GM12874 (cell line): ENCODE measurements at regions not wholly inside any gene's neighbourhood (a gene's known extent, or its start where the extent isn't known, plus 50 kb on each side); places are given as distances from the start of the nearest gene placed in this dataset.

ENCODE experiments used
- TF ChIP-seq, protein P1 (sequence below): IDR thresholded peaks from 2 replicates; pipeline ENCODE4 v1.5.1; 2011; ENCODE audit warnings: low read depth, mild to moderate bottlenecking, control low read depth, low read length, moderate library complexity; ENCODE audit not compliant: insufficient read depth

DNA sequence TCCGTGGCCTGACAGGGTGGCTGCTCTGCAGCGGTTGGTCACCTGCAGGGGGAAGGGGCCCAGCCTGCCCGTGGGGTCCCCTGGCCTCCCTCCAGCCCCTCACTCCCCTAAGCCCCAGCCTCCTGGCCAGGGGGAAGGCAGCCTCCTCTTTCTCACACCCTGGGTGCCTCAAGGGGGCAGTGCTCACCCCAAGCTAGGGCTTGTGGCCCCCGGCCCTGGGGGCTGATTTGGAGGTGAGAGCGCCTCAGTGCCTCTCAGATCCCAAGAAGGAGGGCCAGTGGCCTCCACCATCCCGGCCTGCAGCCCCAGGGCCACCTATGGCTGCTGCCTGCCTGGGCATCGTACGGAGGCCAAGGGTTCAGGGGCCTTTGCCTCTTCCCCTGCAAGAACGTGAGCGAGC, 66.4 kb upstream of the TTC34 start:
- TF ChIP-seq, protein P1, sequence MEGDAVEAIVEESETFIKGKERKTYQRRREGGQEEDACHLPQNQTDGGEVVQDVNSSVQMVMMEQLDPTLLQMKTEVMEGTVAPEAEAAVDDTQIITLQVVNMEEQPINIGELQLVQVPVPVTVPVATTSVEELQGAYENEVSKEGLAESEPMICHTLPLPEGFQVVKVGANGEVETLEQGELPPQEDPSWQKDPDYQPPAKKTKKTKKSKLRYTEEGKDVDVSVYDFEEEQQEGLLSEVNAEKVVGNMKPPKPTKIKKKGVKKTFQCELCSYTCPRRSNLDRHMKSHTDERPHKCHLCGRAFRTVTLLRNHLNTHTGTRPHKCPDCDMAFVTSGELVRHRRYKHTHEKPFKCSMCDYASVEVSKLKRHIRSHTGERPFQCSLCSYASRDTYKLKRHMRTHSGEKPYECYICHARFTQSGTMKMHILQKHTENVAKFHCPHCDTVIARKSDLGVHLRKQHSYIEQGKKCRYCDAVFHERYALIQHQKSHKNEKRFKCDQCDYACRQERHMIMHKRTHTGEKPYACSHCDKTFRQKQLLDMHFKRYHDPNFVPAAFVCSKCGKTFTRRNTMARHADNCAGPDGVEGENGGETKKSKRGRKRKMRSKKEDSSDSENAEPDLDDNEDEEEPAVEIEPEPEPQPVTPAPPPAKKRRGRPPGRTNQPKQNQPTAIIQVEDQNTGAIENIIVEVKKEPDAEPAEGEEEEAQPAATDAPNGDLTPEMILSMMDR = no peak

DNA sequence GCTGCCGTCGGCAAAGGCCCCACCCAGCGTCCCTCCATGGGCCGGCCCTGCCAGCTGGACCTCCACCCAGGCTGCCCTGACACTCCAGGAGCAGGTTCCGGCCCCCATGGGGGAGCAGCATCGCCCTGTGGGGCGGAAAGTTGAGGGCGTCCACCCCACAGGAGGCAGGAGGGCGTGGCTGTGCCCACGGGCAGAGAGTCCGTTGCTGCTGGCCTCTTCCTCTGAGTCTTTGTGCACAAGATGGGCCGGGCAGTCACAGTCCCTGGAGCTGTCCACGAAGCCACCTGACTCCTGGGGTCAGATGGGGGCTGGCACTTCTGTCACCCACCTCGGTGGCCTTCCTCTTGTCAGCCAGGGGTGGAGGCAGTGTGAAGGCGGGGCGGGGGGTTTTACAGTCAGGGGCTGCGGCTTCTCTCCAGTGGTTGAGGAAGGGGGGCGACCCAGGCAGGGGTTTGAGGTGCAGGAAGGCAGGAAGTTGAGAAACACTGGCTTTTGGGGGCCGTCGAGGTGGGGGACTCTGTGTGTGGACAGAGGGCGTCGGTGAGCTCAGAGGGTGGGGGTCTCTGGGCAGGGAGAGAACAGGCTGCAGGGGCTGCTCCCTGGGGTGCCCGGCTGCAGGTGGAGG, 67.2 kb upstream of the TTC34 start:
- TF ChIP-seq, protein P1 = no peak

DNA sequence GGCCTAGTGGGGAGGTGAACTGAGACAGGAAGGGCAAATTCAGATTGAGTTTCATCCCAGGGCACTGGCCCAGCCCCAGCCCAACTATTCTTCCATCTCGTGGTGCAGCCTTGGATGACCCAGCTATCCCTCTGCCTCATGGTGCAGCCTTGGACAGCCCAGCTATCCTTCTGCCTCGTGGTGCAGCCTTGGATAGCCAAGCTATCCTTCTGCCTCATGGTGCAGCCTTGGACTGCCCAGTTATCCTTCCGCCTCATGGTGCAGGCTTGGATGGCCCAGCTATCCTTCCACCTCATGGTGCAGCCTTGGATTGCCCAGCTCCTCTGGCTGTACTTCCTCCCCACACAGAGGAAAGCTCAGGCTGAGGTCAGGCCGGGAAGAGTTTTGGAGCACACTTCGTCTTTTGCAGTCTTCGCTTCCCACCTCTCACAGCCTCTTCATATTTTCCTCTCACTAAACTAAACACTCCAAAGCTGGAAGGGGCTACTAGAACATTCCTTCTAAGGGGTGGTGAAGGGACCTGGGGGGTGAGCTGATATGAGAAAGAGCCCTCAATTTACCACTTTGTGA, 69.8 kb upstream of the TTC34 start:
- TF ChIP-seq, protein P1 = no peak

DNA sequence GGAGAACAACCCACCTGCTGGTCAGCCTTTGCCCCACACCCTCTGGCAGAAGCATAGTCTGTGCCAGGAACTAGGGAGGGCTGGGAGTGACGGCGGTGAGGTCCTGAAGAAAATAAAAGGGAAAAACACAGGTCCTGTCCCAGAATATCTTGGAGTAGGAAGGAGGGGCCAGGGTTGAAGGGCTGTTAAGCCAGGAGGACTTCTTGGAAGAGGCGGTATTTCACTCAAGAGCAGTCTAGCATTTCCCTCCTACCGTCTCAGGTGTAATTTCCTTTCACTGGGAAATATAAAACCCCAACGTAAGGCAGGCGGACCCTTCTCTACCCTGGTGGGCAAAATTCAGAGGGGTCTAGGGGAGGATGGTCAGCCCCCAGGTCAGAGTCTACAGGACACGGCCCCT, 72.7 kb upstream of the TTC34 start:
- TF ChIP-seq, protein P1 = no peak

DNA sequence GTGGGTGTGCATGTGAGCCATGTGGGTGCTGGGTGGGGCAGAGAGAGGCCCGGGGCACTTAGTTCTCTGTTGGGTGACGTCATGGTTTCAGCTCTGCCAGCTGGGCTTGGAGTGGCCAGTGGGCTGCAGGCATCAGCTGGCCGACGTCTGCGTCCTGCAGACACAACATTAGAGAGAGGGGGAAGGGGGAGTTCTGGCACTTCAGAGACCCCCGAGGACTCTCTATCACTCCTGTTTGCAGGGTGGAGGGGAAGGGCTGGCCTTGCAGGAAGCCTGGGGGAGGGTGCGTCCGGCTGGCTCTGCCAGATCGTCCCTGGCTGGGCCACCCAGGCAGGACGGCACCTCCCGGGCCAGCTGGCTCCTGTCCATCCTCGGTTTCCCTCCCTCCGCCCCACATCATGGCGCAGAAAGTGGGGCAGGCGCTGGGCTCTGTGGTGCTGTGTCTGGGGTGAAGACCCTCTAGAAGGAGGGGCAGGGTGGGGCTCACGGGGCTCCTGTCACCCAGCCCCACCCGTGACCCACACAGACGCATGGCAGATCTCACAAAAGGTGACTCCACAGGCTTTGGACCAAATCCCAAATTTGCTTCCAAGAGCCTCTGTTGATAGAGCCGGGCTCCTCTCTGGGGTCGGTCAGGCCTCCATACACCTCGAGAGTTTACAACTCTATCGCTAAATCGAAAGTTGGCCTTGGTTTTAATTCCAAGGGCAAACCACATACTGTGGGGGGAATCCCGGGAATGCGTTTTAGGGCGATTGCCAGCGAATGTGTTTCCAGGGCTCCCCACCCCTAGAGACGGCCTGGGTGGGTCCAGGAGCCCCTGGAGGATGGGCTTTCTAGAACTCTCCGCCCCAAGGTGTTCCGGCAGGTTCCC, 73.4 kb upstream of the TTC34 start:
- TF ChIP-seq, protein P1 = no peak

DNA sequence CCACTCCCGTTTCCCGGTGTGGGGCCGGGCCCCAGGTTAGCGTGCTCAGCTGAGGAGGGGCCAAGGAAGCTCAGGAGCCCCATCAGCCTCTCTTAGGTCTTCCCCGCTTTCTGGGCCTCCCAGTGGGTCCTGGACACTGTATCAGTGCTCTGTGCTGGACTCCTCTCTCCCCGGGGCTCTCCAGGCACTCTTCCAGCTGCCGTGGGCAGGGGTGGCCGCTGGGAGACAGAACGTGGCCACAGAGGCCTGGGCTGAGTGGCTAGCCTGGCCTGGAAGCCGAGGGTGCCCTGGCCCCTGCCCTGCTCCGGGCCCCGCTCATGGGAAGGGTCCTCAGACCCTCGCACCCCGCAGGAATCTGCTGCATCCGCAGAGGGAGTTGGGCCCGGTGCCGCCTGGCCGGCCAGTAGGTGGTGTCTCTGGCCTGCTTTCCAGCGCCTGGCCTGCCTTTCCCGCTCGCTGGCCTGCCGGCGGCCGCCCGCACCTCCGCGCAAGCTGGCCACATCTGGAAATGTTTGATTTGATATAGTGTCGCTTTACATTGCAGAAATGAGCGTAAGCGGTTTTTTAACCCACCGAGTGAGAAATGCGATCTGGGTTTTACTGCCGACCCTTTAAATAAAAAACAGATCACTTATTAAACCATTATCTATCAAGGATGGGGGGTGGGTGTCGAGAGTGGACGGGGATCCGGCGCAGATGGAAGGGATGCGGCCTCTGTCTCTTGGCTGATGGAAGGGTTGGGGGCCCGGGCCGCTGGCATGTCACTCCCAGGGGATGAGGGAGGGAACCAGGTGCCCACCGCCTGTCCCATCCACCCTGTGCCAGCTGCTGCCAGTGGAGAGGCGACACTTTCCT, 74.4 kb upstream of the TTC34 start:
- TF ChIP-seq, protein P1 = no peak

DNA sequence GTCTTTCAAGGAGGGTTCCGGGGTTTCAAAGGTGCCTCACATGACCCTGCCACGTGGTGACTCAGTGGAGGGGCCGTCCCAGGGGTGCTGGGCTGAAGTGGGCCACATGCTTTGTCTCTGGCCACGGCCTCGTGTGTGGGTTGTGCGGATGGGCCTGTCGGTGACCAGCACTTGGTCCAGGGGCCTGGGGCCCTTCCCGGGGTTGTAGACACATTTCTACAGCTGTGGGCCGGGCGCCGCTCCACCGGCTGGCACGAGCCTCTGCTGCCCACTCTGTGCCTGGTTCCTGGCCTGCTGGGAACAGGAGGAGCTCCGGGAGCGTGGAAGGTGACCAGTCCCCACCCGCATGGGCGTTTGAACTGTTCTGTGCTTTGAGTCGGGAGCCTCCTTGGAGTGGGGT, 75.4 kb upstream of the TTC34 start:
- TF ChIP-seq, protein P1 = no peak
